ENCODE measurements at regions not wholly inside any gene's neighbourhood (a gene's known extent, or its start where the extent isn't known, plus 50 kb on each side); places are given as distances from the start of the nearest gene placed in this dataset.

- DNase-seq, result no peak
These were observed 501.4 kb upstream of the MEF2C start for GRCh38 chr5:89384391-89384790.

GRCh38 chr5:89380635-89381034, 497.7 kb upstream of the MEF2C start:
- no peak for DNase-seq

- DNase-seq, result no peak
These were observed 494.9 kb upstream of the MEF2C start for GRCh38 chr5:89377767-89378455.

- DNase-seq, result no peak
These were observed 492.0 kb upstream of the MEF2C start for GRCh38 chr5:89374818-89375521.

GRCh38 chr5:89374144-89374784, 491.3 kb upstream of the MEF2C start:
- peak; percentile 66 for DNase-seq

GRCh38 chr5:89372176-89372575, 489.2 kb upstream of the MEF2C start:
- no peak for DNase-seq

- no peak for DNase-seq
These were observed 488.7 kb upstream of the MEF2C start for GRCh38 chr5:89371646-89372045.

GRCh38 chr5:89359046-89359445, 476.1 kb upstream of the MEF2C start:
- no peak for DNase-seq

GRCh38 chr5:89353837-89354551, 471.0 kb upstream of the MEF2C start:
- DNase-seq, result no peak

GRCh38 chr5:89351975-89352374, 469.0 kb upstream of the MEF2C start:
- no peak for DNase-seq

GRCh38 chr5:89351222-89351621, 468.2 kb upstream of the MEF2C start:
- no peak for DNase-seq

GRCh38 chr5:89350684-89351083, 467.7 kb upstream of the MEF2C start:
- no peak for DNase-seq

- peak; percentile 41 for DNase-seq
These were observed 466.4 kb upstream of the MEF2C start for GRCh38 chr5:89349246-89349980.

- DNase-seq, result no peak
These were observed 463.6 kb upstream of the MEF2C start for GRCh38 chr5:89346573-89346972.

GRCh38 chr5:89343666-89344065, 460.7 kb upstream of the MEF2C start:
- DNase-seq, result peak; percentile 38

GRCh38 chr5:89342106-89342876, 459.3 kb upstream of the MEF2C start:
- no peak for DNase-seq

GRCh38 chr5:89338935-89339334, 456.0 kb upstream of the MEF2C start:
- no peak for DNase-seq

- DNase-seq, result no peak
These were observed 453.1 kb upstream of the MEF2C start for GRCh38 chr5:89336111-89336510.

GRCh38 chr5:89330140-89330539, 447.2 kb upstream of the MEF2C start:
- DNase-seq, result no peak

- no peak for DNase-seq
These were observed 444.6 kb upstream of the MEF2C start for GRCh38 chr5:89327608-89328007.

- DNase-seq, result no peak
These were observed 442.0 kb upstream of the MEF2C start for GRCh38 chr5:89324990-89325389.

Measured in COR-L47 (cell line).